ENCODE measurements at regions not wholly inside any gene's neighbourhood (a gene's known extent, or its start where the extent isn't known, plus 50 kb on each side); places are given as distances from the start of the nearest gene placed in this dataset.
A peak's percentile ranks its signal among the peaks of the same experiment; 100 is the strongest.

- no peak for TF ChIP-seq CTCF (IDR thresholded peaks at IDR 0.05; ENCODE audit: insufficient read depth, low read length, missing control alignments)
- POLR2A ChIA-PET = no interaction called here
Observed at GRCh38 chr1:240019524-240019923, 72.2 kb upstream of the FMN2 start.

GRCh38 chr1:240020871-240021270, 70.8 kb upstream of the FMN2 start:
- CTCF ChIA-PET = interaction anchor here (1.2 to 7.7 kb wide), 4 partner anchors 16 to 167 kb away, joined by 3 to 85 read pairs (median 8); no protein-coding TSS in a partner anchor
- no peak for TF ChIP-seq CTCF (IDR thresholded peaks at IDR 0.05; ENCODE audit: insufficient read depth, low read length, missing control alignments)
- no peak overlapping the region for H3K4me3 ChIP-seq (ENCODE audit: low read depth, low read length)
- no peak for DNase-seq (ENCODE audit: low read depth, low spot score)
- POLR2A ChIA-PET = no interaction called here

More at GRCh38 chr1:240019524-240019923, 72.2 kb upstream of the FMN2 start:
- no peak overlapping the region for H3K4me3 ChIP-seq (ENCODE audit: low read depth, low read length)
- no peak for DNase-seq (ENCODE audit: low read depth, low spot score)
- CTCF ChIA-PET = interaction anchor here (1.1 to 2.8 kb wide), 3 partner anchors 14 to 170 kb away, joined by 3 to 14 read pairs (median 3); partner anchors contain the start of gene FMN2

DNA sequence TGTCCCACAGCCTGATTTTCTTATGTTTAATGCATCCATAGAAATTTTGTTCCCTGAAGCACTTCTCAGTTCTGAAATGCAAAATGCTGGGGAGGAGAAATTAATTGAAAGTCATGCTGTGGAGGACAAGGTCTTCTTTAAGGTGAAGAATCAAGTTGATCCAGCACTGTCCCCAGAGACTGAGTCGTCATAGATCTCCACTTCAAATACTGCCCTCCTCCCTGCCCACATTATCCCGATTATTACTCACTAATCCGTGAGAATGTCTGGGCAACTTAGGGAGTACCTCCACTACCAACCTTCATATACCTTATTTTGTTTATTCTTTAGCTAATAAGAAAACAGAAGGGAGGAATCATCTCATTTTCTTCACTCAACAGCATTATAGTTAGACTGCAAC, 70.0 kb upstream of the FMN2 start:
- no peak for DNase-seq (ENCODE audit: low read depth, low spot score)
- no peak for TF ChIP-seq CTCF (IDR thresholded peaks at IDR 0.05; ENCODE audit: insufficient read depth, low read length, missing control alignments)
- POLR2A ChIA-PET = no interaction called here
- CTCF ChIA-PET = interaction anchor here (1.2 to 7.7 kb wide), 4 partner anchors 17 to 166 kb away, joined by 3 to 85 read pairs (median 9); no protein-coding TSS in a partner anchor
- no peak overlapping the region for H3K4me3 ChIP-seq (ENCODE audit: low read depth, low read length)

DNA sequence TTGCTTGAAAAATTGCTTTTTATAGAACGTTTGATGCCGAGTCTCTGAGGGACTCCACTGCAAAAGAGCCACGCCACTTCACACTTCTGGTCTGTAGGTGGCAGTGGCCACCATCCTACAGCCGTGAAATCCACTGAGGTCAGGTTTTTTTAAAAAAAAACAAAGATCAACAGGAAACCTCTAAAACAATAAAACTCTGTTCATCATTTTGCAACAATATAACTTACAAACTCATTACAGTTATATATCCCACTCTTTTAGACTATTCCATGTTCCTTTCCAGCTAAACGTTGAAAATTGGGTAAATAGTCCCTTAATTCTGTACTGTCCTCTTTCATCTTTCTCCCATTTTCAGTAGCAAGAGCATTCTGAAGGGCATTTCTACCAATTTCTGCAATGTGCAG, 64.6 kb upstream of the FMN2 start:
- no peak overlapping the region for H3K4me3 ChIP-seq (ENCODE audit: low read depth, low read length)
- POLR2A ChIA-PET = no interaction called here
- TF ChIP-seq CTCF (IDR thresholded peaks at IDR 0.05; ENCODE audit: insufficient read depth, low read length, missing control alignments) = peak; percentile 80
- CTCF ChIA-PET = interaction anchor here (0.6 to 9.3 kb wide), 42 partner anchors 10 to 1474 kb away, joined by 3 to 157 read pairs (median 4); no protein-coding TSS in a partner anchor
- DNase-seq (ENCODE audit: low read depth, low spot score) = no peak

- DNase-seq (ENCODE audit: low read depth, low spot score) = no peak
- no peak overlapping the region for H3K4me3 ChIP-seq (ENCODE audit: low read depth, low read length)
- TF ChIP-seq CTCF (IDR thresholded peaks at IDR 0.05; ENCODE audit: insufficient read depth, low read length, missing control alignments) = no peak
- CTCF ChIA-PET = interaction anchor here (0.7 to 9.3 kb wide), 11 partner anchors 63 to 663 kb away, joined by 3 to 157 read pairs (median 5); no protein-coding TSS in a partner anchor
- POLR2A ChIA-PET = interaction anchor here (0.7 kb wide), 1 partner anchor 436 kb away, joined by 3 read pairs; no protein-coding TSS in a partner anchor
Observed at GRCh38 chr1:240029418-240029817, 62.3 kb upstream of the FMN2 start.

GRCh38 chr1:240030236-240030635, 61.4 kb upstream of the FMN2 start:
- TF ChIP-seq CTCF (IDR thresholded peaks at IDR 0.05; ENCODE audit: insufficient read depth, low read length, missing control alignments) = no peak
- ChIA-PET POLR2A (interaction anchor here (0.7 to 1.2 kb wide), 3 partner anchors 56 to 628 kb away, joined by 3 read pairs; no protein-coding TSS in a partner anchor), CTCF (interaction anchor here (0.7 to 9.3 kb wide), 10 partner anchors 17 to 662 kb away, joined by 3 to 157 read pairs (median 4); no protein-coding TSS in a partner anchor)
- H3K4me3 ChIP-seq (ENCODE audit: low read depth, low read length) = no peak overlapping the region
- DNase-seq (ENCODE audit: low read depth, low spot score) = peak; percentile 51
